Ishikawa (cell line): ENCODE measurements at regions not wholly inside any gene's neighbourhood (a gene's known extent, or its start where the extent isn't known, plus 50 kb on each side); places are given as distances from the start of the nearest gene placed in this dataset.

Experiments used
- CEBPB ChIP-seq: IDR thresholded peaks from 2 replicates; pipeline ENCODE4 v1.6.1; 2012
- CREB1 ChIP-seq: IDR thresholded peaks from 2 replicates; pipeline ENCODE4 v1.6.1; 2012; ENCODE audit warnings: low read depth
- EGR1 ChIP-seq: IDR thresholded peaks from 2 replicates; pipeline ENCODE4 v1.6.1; 2012
- EP300 ChIP-seq: IDR thresholded peaks from 2 replicates; pipeline ENCODE4 v1.6.1; 2012; ENCODE audit warnings: borderline replicate concordance
- FOXM1 ChIP-seq: IDR thresholded peaks from 2 replicates; pipeline ENCODE4 v1.6.1; 2012; ENCODE audit warnings: low read depth, borderline replicate concordance
- NFIC ChIP-seq: IDR thresholded peaks from 2 replicates; pipeline ENCODE4 v1.6.1; 2012
- RAD21 ChIP-seq: IDR thresholded peaks from 2 replicates; pipeline ENCODE4 v1.6.1; 2012; ENCODE audit warnings: low read depth
- TAF1 ChIP-seq: IDR thresholded peaks from 2 replicates; pipeline ENCODE4 v1.6.1; 2012; ENCODE audit warnings: low read depth, mild to moderate bottlenecking
- TCF12 ChIP-seq: IDR thresholded peaks from 2 replicates; pipeline ENCODE4 v1.6.1; 2012; ENCODE audit warnings: low read depth
- TEAD4 ChIP-seq: IDR thresholded peaks from 2 replicates; pipeline ENCODE4 v1.6.1; 2012
- YY1 ChIP-seq: IDR thresholded peaks from 2 replicates; pipeline ENCODE4 v1.6.1; 2012; ENCODE audit warnings: low read depth
- TF ChIP-seq, protein P1 (sequence below): IDR thresholded peaks from 2 replicates; pipeline ENCODE4 v1.6.1; 2012
- TF ChIP-seq, protein P2 (sequence below): IDR thresholded peaks from 2 replicates; pipeline ENCODE4 v1.6.1; 2012; ENCODE audit warnings: low read depth, mild to moderate bottlenecking
- TF ChIP-seq, protein P3 (sequence below): IDR thresholded peaks from 2 replicates; pipeline ENCODE4 v1.6.1; 2012

DNA sequence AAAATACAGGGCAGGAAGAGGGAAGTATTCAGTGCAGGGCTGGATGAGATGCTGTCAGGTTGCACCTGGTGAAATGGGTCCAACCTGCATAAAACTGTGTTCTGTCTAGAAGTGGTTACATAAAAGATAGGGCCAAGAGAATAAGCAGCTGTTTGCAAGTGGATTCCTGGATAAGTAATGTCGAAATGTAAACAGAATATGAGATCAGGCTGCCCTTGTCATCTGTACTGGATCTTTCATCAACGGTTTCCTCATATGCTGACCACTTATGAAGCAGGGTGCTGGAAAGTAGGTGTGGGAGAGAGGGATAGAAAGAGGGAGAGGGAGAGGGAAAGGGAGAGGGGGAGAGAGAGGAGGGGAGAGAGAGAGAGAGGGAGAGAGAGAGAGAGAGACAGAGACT lies 349.8 kb upstream of the CPEB2 start:
- TF ChIP-seq TAF1 (no peak), CREB1 (no peak), EP300 (no peak), FOXM1 (no peak), YY1 (no peak), TCF12 (no peak), RAD21 (no peak), EGR1 (no peak), NFIC (no peak), CEBPB (no peak), TEAD4 (no peak)
- TF ChIP-seq, protein P1, sequence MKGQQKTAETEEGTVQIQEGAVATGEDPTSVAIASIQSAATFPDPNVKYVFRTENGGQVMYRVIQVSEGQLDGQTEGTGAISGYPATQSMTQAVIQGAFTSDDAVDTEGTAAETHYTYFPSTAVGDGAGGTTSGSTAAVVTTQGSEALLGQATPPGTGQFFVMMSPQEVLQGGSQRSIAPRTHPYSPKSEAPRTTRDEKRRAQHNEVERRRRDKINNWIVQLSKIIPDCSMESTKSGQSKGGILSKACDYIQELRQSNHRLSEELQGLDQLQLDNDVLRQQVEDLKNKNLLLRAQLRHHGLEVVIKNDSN = no peak
- TF ChIP-seq, protein P2, sequence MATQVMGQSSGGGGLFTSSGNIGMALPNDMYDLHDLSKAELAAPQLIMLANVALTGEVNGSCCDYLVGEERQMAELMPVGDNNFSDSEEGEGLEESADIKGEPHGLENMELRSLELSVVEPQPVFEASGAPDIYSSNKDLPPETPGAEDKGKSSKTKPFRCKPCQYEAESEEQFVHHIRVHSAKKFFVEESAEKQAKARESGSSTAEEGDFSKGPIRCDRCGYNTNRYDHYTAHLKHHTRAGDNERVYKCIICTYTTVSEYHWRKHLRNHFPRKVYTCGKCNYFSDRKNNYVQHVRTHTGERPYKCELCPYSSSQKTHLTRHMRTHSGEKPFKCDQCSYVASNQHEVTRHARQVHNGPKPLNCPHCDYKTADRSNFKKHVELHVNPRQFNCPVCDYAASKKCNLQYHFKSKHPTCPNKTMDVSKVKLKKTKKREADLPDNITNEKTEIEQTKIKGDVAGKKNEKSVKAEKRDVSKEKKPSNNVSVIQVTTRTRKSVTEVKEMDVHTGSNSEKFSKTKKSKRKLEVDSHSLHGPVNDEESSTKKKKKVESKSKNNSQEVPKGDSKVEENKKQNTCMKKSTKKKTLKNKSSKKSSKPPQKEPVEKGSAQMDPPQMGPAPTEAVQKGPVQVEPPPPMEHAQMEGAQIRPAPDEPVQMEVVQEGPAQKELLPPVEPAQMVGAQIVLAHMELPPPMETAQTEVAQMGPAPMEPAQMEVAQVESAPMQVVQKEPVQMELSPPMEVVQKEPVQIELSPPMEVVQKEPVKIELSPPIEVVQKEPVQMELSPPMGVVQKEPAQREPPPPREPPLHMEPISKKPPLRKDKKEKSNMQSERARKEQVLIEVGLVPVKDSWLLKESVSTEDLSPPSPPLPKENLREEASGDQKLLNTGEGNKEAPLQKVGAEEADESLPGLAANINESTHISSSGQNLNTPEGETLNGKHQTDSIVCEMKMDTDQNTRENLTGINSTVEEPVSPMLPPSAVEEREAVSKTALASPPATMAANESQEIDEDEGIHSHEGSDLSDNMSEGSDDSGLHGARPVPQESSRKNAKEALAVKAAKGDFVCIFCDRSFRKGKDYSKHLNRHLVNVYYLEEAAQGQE = no peak
- TF ChIP-seq, protein P3, sequence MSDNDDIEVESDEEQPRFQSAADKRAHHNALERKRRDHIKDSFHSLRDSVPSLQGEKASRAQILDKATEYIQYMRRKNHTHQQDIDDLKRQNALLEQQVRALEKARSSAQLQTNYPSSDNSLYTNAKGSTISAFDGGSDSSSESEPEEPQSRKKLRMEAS = no peak
